Hematopoietic multipotent progenitor cell treated with erythropoietin and hydrocortisone succinate and interleukin-3 and kit ligand, for 4 days (in vitro differentiated cells): ENCODE measurements at regions not wholly inside any gene's neighbourhood (a gene's known extent, or its start where the extent isn't known, plus 50 kb on each side); places are given as distances from the start of the nearest gene placed in this dataset.
"Not testable (repeated sequence)": the region's sequence is repeated elsewhere in the genome, so short reads cannot be mapped to it uniquely, and the experiment has no call there.

Source experiments
- DNase-seq: peaks from one replicate; pipeline ENCODE4 v3.0.0-alpha.2; 2015

DNA sequence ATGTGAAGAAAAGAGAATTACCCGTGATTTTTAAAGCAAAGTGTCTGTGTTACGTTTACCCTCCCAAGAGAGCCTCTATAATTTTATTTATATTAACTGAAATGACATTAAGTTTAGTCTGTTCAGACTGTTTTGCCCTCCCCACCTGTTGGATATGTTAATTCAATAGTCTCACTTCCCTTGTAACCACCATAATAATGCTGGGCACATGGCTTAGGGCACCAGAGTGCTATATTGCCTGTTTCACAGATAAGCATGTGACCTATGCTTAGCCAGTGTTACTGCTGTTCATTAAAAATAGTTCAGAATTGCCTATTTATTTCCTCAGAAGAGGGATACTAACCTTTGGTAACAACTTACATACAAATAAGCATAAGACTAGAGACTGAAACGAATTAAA, 446.2 kb downstream of the FAT4 start:
- no peak for DNase-seq

DNA sequence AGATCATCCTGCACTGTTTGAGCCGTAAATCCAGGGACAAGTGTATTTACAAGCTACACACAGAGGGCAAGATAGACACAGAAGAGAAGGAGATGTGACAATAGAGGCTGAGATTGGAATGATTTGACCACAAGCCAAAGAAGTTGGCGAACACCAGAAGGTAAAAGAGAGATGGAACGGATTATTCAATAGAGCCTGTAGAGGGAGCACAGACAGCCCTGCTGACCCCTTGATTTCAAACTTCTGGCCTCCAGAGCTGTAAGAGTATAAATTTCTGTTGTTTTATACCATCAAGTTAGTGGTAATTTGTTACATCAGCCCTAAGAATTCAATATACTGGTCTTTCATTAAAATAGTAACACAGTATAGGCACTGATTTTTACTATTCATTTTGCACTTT, 447.8 kb downstream of the FAT4 start:
- peak; percentile 5 for DNase-seq

DNA sequence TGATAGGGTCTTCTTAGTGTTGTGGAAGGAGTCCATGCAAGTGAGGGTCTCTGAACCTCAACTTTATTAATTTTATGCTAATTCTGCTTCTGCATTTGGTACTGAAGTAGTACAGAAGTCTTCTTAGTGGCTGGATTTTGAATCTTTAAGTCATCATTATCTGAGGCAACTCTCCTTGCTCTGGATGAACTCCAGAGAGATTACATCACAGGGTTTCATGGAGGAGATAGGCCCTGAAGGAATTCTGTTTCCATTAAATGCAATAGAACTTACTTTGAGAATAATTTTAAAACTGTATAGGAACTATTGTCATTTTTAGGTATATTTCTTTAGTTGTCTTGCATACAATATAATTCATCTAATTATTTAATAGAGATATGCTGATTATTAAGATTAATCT, 451.2 kb downstream of the FAT4 start:
- DNase-seq: no peak

DNA sequence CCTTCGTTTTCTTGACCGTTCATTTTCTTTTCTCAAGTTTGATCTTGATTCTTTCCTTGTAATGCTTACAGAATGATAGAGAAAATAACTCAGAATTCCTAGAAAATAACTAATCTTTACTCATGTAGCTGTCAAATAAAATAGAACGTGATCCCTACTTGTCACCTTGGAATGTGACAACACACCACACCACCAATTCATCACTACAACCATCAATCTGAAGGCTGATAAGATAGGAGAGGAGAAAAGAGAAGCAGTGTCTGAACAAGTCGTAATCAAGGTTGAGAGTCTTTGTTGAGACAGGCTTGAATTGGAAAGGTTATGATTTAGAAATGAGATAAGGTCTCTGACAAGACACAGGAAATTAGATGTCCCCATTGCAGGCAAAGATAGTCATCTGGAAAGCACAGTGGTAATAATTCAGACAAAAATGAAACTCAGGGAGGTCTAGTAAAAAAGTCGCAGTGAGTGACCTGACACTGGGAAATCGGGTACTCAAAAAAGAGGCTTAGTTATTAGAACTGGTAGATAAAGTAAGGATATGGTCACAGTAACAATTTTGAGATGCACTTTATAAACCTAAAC, 456.2 kb downstream of the FAT4 start:
- no peak for DNase-seq

DNA sequence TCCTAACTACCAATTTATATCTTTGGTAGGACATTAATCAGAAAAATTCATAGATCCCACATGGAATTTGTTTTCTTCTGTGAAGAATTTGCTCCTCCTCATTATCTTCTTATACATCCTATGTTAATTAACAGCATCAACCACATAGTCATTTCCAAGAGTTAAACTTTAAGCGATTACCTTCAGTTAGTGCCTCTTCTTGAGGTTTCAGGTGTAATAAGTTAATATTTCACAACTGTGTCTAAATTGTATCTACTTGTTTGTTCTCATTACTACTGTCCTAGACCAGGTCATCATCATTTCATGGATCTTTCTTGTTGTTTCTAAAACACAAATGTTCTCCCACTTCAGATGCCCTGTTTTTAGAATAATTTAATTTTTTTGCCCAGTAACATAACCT, 457.9 kb downstream of the FAT4 start:
- no peak for DNase-seq

DNA sequence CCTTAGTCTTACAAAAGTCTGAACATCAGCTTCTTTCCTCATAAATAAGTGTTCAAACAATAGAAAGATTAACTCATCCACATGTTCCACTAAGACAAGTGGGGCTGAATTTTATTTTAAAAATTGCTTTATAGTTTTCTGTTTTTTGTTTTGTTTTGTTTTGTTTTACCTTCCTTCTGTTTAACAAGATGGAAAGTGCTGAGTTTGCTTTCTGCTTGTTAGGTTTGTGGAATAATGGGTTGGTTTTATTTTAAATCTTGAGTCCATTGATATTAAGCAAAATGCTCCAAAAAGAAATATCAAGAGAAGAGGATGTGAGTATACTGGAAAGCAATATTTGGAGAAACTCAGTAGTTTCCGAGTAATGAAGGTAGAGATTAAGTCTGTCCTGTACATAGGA, 458.7 kb downstream of the FAT4 start:
- DNase-seq: no peak

DNA sequence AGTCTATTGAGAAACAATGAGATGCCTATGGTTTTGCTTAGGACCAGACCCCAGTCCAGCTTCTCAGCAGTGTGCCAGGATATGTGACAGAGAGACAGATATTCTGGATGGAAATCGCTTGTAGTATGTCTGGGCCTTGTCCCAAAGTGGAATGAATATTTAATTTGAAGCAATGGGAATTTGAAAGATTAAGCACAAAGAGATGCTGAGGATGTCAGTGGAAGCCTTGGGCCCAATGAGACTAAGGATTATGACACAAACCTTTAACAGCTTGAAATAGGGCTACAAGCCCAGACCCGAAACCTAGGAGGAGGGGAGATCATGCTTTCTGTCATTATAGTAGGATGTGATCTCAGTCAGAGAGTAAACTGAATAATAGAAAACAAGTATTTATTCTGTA, 459.2 kb downstream of the FAT4 start:
- no peak for DNase-seq

DNA sequence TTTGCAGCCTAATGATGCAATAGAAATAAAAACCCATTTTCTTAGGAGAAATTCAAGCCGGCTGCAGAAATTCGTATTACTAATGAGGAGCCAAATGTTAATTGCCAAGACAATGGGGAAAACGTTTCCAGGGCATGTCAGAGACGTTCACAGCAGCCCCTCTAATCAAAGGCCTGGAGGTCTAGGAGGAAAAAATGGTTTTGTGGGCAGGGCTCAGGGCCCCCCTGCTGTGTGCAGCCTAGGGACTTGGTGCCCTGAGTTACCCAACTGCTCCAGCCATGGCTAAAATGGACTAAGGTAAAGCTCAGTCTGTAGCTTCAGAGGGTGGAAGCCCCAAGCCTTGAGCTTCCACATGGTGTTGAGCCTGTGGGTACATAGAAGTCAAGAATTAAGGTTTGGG, 461.4 kb downstream of the FAT4 start:
- DNase-seq: no peak

DNA sequence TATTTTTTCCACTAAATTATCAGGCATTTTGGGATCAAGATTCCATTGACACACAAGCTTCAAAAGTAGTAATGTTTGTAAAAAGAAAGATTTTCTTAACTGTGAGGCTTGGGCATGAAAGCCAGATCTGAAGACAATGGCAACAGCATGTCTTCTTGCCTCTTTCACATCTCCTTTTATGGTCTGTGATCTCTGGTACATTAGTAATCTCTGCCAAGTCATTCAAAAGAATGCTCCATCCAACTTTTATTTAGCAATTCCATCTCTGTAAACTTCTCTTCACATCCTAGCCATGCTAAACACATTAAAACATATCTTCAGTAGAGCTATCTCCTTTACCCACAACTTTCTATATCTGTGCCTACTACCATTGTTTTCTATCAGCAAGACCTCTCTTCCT, 465.4 kb downstream of the FAT4 start:
- no peak for DNase-seq

DNA sequence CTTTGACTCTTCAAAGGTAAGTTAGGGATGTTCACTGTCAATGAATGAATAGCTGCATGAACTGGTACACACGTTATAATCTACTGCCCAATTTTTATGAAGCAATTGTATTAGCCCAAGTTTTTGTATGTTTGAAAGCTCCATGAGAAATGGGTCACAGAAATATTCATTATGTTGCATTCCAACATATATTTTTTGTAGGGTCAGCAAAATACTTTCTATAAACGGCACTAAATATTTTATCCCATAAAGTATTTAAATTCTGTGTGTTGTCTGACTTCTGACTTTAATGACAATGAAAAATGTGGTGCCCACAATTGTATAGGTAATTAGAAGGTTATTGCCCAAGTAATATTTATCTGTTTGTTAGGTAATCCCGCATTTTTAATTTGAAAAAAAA, 466.0 kb downstream of the FAT4 start:
- DNase-seq: no peak

DNA sequence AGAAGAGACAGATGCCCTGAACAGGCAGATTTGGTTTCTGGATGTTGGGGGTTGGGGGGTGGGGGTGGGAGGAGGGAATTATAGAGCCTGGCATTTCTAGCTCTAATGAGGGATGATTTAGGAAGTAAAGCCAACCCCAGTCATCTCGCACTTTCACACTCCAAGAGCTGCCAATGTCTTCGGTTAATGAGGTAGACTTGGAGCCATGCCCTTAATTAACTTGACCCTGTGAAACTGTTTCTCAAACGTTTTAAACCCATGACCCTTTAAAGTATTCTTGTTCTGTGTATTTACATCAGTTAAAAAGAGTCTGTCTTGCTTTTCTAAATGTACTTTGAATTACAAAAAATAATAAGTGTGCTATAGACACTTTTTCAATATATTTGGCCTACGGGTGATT, 466.9 kb downstream of the FAT4 start:
- no peak for DNase-seq

DNA sequence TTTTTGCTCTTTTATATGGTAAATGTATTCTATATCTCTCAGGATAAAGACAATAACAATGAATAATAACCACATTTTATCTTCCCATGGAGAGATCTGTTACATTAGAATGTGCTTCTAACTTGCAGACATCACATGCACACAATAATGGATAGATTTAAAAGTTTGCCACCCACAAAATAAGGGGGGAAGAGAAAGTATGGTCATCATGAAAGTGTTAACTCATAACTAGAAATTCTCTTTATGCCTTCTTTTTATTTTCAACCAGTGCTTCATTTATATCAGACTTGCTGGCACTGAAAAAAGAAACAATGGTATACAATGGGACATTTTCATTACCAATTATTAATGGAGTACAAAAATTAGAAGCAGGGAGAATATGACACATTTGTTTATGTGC, 470.0 kb downstream of the FAT4 start:
- DNase-seq: no peak

DNA sequence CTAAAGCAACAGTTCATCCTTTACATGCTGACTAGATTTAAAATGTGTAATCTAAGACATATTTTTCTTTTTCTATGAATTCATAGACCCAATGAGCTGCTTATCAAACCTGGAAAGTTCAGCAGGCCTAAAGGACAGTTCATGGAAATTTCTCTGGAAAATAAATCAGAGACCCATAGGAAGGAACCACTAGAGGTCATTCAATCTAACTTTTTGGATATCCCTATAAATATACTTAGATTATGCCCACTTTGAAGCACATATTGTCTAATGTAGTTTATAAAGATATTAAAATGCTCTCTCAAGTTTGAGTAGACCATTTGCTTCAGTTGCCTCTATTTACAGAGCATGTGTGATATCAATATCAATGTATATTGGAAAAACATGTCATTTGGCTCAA, 473.0 kb downstream of the FAT4 start:
- DNase-seq: no peak

DNA sequence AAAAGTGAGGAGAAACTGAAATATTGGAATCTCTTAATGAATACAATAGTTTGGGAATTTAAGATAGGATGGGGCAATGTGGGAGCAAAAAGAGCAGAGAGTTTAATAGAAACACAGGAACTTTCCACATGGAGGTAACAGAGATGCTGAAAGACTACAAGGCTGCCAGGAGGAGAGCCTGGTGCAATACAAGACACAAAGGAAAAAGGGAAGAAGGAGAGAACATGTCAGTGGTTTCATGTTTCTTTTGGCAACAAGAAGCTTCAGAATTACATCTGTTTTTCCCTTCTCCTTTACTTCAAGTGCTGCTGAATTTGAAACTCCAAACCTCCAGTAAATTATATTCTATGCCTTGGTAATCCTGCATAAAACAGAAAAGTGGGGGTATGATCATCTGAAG, 474.3 kb downstream of the FAT4 start:
- no peak for DNase-seq

DNA sequence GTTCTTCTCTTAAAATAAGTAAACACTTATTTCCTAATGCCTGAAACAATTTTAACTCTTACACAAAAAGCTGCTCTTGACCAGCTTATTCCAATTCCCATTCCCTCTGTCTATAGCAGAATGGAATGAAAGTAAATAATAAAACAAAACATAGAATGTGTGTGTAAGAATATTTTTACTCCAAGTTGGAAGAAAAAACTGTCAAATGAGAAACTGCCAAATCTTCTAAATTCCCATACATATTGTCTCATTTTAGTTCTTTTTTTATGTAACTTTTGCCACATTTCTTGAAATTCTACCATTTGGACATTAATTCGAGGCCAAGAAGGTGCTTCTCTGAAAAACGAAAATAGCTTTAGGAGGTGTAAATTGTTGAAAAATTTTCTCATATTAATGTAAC, 477.1 kb downstream of the FAT4 start:
- no peak for DNase-seq

DNA sequence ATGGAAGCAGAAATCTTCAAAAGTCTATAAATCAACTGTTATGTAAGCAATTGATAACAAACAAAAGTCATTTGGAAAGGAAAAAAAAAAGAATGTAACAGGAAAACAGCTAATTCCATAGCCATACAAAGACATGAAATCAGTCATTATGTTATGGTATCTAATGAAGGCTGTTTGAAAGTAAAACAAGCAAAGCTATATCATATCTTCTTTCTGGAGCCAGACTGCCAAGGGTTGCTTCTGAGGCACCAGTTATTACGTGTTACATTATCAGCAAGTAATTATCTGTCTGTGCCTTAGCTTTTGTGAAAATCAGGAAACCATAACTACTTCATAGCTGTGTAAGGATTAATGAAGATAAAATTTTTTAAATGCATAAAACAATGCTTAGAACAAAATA, 480.2 kb downstream of the FAT4 start:
- no peak for DNase-seq

DNA sequence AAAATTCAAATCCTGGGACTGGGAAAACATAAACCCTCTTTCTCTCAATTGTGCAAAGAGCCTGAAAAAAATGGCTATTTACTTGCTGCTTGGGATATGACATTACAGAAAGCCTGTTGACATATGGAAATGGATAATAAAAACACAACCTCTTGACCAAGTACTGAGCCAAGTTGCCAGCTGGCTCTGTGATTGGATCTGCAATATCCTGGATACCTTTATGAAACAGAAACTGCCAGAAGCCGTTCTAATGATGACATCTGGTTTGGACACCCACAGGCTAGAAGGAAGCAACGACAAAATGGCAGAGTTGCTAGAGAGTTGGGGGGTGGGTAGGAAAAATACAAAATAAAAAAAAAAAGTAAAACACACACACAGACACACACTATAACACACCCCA, 481.4 kb downstream of the FAT4 start:
- DNase-seq: no peak

DNA sequence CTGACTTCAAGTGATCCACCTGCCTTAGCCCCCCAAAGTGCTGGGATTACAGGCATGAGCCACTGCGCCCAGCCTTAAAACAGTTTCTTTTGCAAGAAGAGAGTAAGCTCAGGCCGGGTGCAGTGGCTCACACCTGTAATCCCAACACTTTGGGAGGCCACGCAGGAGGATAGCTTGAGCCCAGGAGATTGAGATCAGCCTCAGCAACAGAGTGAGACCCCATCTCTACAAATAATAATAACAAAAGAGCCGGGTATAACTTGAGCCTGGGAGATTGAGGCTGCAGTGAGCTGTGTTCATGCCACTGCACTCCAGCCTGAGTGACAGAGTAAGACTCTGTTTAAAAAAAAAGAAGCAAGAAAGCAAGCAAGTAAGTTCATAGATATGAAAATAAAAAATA, 482.9 kb downstream of the FAT4 start:
- not testable (repeated sequence) for DNase-seq

DNA sequence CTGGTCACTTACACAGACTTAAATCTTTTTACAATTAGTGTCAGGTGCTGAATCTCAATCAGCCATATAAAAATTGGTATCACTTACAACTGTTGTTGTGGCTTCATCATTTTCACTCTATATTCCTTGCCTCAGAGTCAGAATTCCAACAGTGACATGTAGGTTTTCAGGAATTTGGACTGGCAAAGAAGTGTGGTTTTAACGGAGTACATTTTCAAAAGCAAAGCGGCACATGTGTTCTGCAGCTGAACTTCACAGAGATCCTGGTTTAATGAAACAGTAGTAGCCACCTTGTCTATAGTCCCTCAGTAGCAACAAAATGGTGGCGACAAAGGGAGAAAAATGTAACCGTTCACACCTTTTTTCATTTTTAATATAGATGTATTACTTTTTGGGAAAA, 486.6 kb downstream of the FAT4 start:
- DNase-seq: no peak

DNA sequence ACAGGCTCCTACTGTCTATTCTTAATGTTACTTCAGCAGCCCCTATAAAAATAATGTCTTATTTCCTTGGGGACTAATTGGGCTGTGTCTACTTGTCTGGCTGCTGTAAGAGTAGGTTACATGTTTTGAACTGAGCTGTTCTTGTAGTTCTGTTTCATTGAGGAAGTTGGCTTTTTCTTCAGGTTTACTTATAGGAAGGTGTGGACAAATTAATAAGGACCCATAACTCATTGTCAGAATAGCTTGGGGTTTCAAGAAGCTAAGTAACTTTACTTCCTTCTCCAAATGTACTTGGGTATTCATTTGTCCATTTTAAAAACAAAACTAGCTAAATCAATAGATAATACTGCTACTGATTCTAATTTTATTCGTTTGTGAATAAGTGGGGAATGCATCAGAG, 487.2 kb downstream of the FAT4 start:
- no peak for DNase-seq

DNA sequence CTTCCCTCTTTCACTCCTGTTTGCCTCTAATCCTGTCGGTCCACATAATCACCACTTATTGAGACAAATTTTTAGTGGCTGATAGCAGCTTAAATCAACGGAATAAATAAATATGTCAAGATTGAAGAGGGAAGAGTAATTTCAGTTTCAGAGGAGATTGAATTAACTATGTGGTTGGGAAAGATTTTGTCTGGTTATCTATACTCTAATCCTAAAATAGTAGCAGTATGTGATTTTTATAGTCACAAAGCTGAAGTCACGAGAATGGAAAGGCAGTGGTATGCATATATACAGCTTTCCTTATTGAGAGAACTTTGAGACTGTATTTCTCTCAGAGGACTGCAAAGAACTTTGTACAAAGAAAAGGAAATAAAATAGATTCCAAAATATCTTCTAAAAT, 493.3 kb downstream of the FAT4 start:
- DNase-seq: no peak

DNA sequence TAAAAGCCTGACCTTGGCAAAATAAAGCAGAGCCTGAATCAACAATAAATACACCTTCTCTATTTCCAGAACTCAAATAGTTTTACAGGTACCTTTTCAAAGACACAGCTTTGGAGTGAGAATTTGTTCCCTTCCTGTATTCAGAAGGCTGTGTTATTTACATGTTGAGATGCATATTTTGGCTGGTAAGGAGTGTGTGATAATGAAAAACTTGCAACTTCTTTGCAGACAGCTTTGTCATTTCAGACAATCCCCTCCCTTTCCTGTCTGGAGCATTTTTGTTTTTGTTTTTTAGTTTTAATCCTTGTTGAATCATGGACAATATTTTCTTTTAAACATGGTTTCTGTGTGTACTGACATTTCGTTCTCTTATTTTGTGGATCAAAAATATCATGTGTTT, 493.8 kb downstream of the FAT4 start:
- no peak for DNase-seq

DNA sequence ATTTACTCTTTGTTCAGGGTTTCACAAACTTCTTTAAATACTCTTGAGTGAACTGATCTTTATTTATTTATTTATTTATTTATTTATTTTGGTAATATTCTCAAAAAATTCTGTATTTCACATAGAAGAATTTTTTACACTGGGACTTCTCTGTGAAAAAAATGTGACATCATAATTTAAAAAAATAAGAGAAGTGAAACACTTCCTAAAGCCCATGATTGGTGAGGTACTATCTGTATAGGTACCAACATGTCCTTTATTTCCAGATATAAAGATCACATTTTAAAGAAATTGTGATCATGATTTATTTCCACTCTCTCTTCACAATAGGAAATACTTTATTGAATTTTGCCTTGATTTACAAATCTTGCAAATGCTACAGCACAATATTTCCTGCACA, 497.1 kb downstream of the FAT4 start:
- DNase-seq: no peak

DNA sequence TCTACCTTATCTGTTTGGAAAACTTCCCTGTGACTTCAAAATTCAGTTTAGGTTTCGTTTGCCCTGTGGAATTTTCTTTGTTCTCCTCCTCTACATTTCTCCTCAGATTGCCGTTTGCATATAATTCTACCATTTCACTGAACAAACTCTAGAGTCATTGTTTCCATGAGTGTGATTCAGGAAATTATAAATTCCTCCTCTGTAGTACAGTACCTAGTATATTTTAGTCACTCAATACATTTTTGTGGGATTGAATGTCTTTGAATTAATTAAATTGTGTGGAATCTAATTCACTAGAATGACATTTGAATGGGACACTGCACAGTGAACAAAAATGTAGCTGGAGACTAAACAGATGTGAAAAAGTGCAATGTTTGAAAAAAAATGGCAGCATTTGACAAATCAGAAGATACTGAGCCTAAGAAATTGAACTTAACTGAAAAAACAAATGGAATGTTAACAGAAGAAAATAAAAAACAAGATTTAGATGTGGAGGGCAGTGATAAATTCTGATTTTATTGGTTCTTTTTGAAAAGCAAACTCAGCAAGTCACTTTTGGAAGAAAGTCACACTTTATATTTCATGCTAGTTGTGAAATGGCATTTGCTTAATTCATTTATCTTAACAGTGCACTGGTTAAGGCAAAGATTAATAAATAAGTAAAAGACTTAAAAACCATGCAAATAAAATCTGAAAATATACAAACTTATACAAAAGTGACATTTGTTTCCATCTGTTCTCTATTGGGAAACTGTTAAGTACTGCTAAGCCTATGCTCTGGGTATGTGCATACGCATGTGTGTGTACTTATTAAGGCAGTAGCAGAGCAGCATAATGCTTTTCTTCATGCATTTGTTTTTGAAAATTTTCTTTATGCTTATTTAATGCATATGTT, 512.3 kb downstream of the FAT4 start:
- DNase-seq: no peak

DNA sequence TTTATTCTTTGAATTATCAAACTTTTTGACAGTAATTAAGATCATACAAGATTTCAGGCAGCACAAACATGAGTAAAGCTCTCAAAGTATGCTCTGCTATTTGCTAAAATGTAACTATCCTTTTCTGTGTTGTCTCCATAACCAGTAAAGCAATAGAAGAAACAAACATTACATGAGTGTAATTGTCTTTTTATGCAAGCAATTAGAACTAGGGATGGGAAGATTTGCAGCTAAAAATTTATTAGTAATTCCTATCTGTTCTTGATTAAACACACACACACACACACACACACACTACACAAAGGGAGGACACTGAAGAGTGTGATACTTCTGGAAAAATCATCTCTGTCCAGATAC, 512.9 kb downstream of the FAT4 start:
- no peak for DNase-seq
